Endothelial cell of umbilical vein (primary cell): ENCODE measurements at regions not wholly inside any gene's neighbourhood (a gene's known extent, or its start where the extent isn't known, plus 50 kb on each side); places are given as distances from the start of the nearest gene placed in this dataset.

Source experiments
- BruUV-seq: library from RNA; stranded (reverse); fragments of 400-500 nt; replicated peaks from 2 replicates; lab custom pipeline; 2021; lab: Mats Ljungman, UMichigan
- CTCF ChIA-PET: fragments of 300-600, 350-600 bp; sonication (Branson Sonifier 250); formaldehyde crosslinking; loops from one replicate; lab custom pipeline; 2021; ENCODE audit warnings: antibody characterized with exemption, inconsistent platforms; lab: Charles Lee
- POLR2A ChIA-PET: fragments of 300-600, 350-600 bp; sonication (Branson Sonifier 250); formaldehyde crosslinking; loops from one replicate; lab custom pipeline; 2021; ENCODE audit warnings: antibody characterized with exemption, inconsistent platforms; lab: Charles Lee
- DNase-seq: peaks from one replicate; pipeline ENCODE4 v3.0.0-alpha.2; 2011; ENCODE audit warnings: low read depth, low spot score
- FAIRE-seq: peaks from 2 replicates; lab custom pipeline; 2011; peaks lifted over from hg19 to GRCh38; lab: Jason Lieb, UNC
- H2AFZ ChIP-seq: 2 replicates; pipeline ENCODE4 v1.6.0; 2012; ENCODE audit warnings: low read depth, low read length, control low read depth, inconsistent platforms
- H3K27ac ChIP-seq: 2 replicates; pipeline ENCODE4 v1.5.1; 2011; ENCODE audit warnings: low read depth, mild to moderate bottlenecking, control low read depth, low read length, moderate library complexity; ENCODE audit not compliant: insufficient read depth
- H3K27me3 ChIP-seq, 2 experiments: 2 replicates each; pipeline versions ENCODE4 v1.6.0 to v1.6.1; 2011; ENCODE audit warnings: low read length in 2 of 2, mixed read lengths in 1 of 2; ENCODE audit not compliant: control insufficient read depth in 2 of 2, insufficient read depth in 2 of 2
- H3K36me3 ChIP-seq, 2 experiments: 2 replicates in 1 of 2; 3 replicates in 1 of 2; pipeline ENCODE4 v1.5.1; 2011; ENCODE audit warnings: low read length in 2 of 2, mild to moderate bottlenecking in 1 of 2, moderate library complexity in 1 of 2; ENCODE audit not compliant: control insufficient read depth in 2 of 2, insufficient read depth in 2 of 2; ENCODE audit errors: extremely low read depth in 1 of 2
- H3K4me1 ChIP-seq: 3 replicates; pipeline ENCODE4 v1.5.1; 2011; ENCODE audit warnings: mild to moderate bottlenecking, low read length; ENCODE audit not compliant: control insufficient read depth, insufficient read depth; ENCODE audit errors: extremely low read depth
- H3K4me2 ChIP-seq: 2 replicates; pipeline ENCODE4 v1.6.1; 2011; ENCODE audit warnings: low read length, control low read depth, mixed read lengths; ENCODE audit not compliant: insufficient read depth
- H3K4me3 ChIP-seq, 3 experiments: fragments of 200-600 bp in 1 of 3; sonication (generic), shearing (Covaris generic) in 1 of 3; replicated peaks in 1 of 3; 2 replicates each; pipeline ENCODE4 v1.5.1; 2011 to 2016; ENCODE audit warnings: control low read depth in 3 of 3, low read length in 3 of 3, mild to moderate bottlenecking in 2 of 3, inconsistent platforms in 1 of 3, low read depth in 1 of 3, moderate library complexity in 1 of 3; ENCODE audit not compliant: insufficient read depth in 1 of 3
- H3K79me2 ChIP-seq: 2 replicates; pipeline ENCODE4 v1.6.0; 2012; ENCODE audit warnings: low read length, inconsistent platforms; ENCODE audit not compliant: control insufficient read depth, insufficient read depth
- H3K9ac ChIP-seq: replicated peaks from 2 replicates; pipeline ENCODE3; 2011; ENCODE audit warnings: low read length, control low read depth; ENCODE audit not compliant: insufficient read depth; ENCODE audit errors: extremely low read depth
- H3K9me1 ChIP-seq: replicated peaks from 3 replicates; pipeline ENCODE4 v1.6.0; 2011; ENCODE audit warnings: mild to moderate bottlenecking, low read length; ENCODE audit not compliant: control insufficient read depth, insufficient read depth; ENCODE audit errors: extremely low read depth
- H3K9me3 ChIP-seq: replicated peaks from 2 replicates; pipeline ENCODE4 v1.5.1; 2012; ENCODE audit warnings: low read length, inconsistent platforms; ENCODE audit not compliant: control insufficient read depth, insufficient read depth
- H4K20me1 ChIP-seq: replicated peaks from 2 replicates; pipeline ENCODE3; 2011; ENCODE audit warnings: mild to moderate bottlenecking, low read length; ENCODE audit not compliant: control insufficient read depth, insufficient read depth; ENCODE audit errors: extremely low read depth
- CTCF ChIP-seq, 2 donors: IDR thresholded peaks; 1 replicate in 1 of 2; 2 replicates in 1 of 2; pipeline ENCODE4 v1.5.1; 2011; ENCODE audit warnings: low read length in 2 of 2, mild to moderate bottlenecking in 2 of 2, moderate library complexity in 2 of 2, control low read depth in 1 of 2, inconsistent platforms in 1 of 2, low read depth in 1 of 2; ENCODE audit not compliant: insufficient read depth in 1 of 2; ENCODE audit errors: extremely low read depth in 1 of 2
- EZH2 ChIP-seq: IDR thresholded peaks from 2 replicates; pipeline ENCODE4 v1.6.1; 2012; ENCODE audit warnings: borderline replicate concordance, low read depth, mild to moderate bottlenecking, moderate library complexity, low read length, inconsistent platforms; ENCODE audit not compliant: severe bottlenecking
- FOS ChIP-seq: IDR thresholded peaks from 2 replicates; pipeline ENCODE4 v1.6.1; 2011; ENCODE audit warnings: mild to moderate bottlenecking, low read length, moderate library complexity, borderline replicate concordance; ENCODE audit not compliant: insufficient read depth
- GATA2 ChIP-seq: IDR thresholded peaks from 2 replicates; pipeline ENCODE4 v1.7.0; 2011; ENCODE audit warnings: low read depth, mild to moderate bottlenecking, moderate library complexity, mixed read lengths, low read length; ENCODE audit not compliant: insufficient read length, insufficient read depth
- JUN ChIP-seq: IDR thresholded peaks from 2 replicates; pipeline ENCODE4 v1.6.1; 2011; ENCODE audit warnings: borderline replicate concordance, low read depth; ENCODE audit not compliant: insufficient read length, insufficient read depth
- MAX ChIP-seq: IDR thresholded peaks from 2 replicates; pipeline ENCODE4 v1.6.1; 2011; ENCODE audit not compliant: insufficient read depth, insufficient read length
- MYC ChIP-seq: IDR thresholded peaks from one replicate; pipeline ENCODE4 v1.6.1; 2011; ENCODE audit warnings: mild to moderate bottlenecking, low read depth, low read length
- POLR2A ChIP-seq: IDR thresholded peaks from 2 replicates; pipeline ENCODE4 v1.6.1; 2012; ENCODE audit warnings: low read depth, mild to moderate bottlenecking, control low read depth, low read length
- POLR2AphosphoS5 ChIP-seq: IDR thresholded peaks from 2 replicates; pipeline ENCODE4 v1.6.1; 2012; ENCODE audit warnings: low read depth, mild to moderate bottlenecking, control low read depth, low read length, moderate library complexity; ENCODE audit not compliant: insufficient read depth
- dilution Hi-C: fragments of 300-500 bp; cut with MboI; formaldehyde crosslinking; loops from one replicate; pipeline ENCODE4 v1.15.0; 2019; ENCODE audit warnings: low sequenced_read_pairs; ENCODE audit not compliant: extremely low pct_ligation_motif_present
- intact Hi-C: fragments of 100-400 bp; cut with micrococcal nuclease; formaldehyde crosslinking; loops from one replicate; pipeline ENCODE4 v1.10.0; 2022

DNA sequence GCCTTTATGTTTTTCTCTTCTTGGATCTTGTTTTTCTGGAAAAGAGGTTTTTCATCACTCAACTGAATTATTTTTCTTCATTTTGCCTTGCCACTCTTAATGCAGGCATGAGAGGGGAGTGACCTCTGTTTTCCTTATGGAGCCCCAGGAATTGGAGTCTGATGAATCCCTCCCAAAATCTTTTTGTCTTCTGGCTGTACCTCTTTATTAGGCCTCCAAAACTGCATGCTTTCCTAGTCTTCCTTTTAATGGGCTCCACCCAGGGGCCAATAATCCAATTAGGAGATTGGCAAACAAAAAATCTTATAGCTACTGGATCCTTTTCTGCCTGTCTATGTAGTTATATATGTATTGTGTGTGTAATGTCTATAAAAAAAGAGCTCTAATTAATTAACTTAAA, 192.4 kb upstream of the PEX5L start:
- Histone ChIP-seq H3K79me2 (no peaks in the 10 kb centered on the region), H4K20me1 (no peaks in the 10 kb centered on the region), H3K9ac (no peak overlapping the region), H3K27me3 (no peaks in the 10 kb centered on the region), H3K4me2 (no peak overlapping the region), H3K4me3 (no peak overlapping the region), H2AFZ (no peak overlapping the region), H3K9me1 (no peaks in the 10 kb centered on the region), H3K9me3 (peaks cover 3% of the 10 kb centered on the region), H3K27ac (no peak overlapping the region), H3K4me1 (no peaks in the 10 kb centered on the region), H3K36me3 (no peaks in the 10 kb centered on the region)
- DNase-seq (no peak), FAIRE-seq (no peak)
- BruUV-seq, result no TSS peak
- ChIA-PET POLR2A (no interaction called here), CTCF (no interaction called here)
- intact Hi-C loops (no loop called here), dilution Hi-C loops (no loop called here)
- TF ChIP-seq FOS, result no peak
- no peak for TF ChIP-seq JUN
- no peak for TF ChIP-seq POLR2AphosphoS5
- no peak for TF ChIP-seq CTCF (IDR thresholded peaks at IDR 0.05; ENCODE audit: extremely low read depth in 1 of 2, insufficient read depth in 1 of 2, low read depth in 1 of 2, low read length in 2 of 2)
- TF ChIP-seq MYC, result no peak

DNA sequence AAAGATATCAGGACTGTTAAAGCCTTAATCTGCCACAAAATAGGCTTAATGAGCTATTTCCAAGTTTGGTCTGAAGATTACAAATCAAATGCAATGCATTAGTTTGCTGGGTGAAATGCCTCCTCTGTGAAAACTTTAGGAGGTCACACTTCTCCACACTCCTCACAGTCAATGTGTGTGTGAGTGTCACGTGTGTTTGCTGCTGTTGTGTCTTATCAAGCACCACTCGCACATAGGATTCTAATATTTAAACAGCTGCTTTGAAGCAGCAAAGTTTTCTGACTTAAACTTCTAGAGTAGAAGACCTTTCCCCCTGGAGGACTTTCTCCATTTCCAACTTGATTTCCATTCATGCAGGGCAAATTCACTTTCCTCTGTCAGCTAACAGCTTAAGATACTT, 203.2 kb upstream of the PEX5L start:
- H4K20me1 ChIP-seq, result no peaks in the 10 kb centered on the region
- dilution Hi-C loops (no loop called here), intact Hi-C loops (loop anchor here (10.0 kb wide), 1 partner anchor 325 kb away; no protein-coding TSS in a partner anchor)
- no peak overlapping the region for H3K4me3 ChIP-seq
- POLR2A ChIA-PET, result no interaction called here
- no peak overlapping the region for H3K9ac ChIP-seq
- H2AFZ ChIP-seq, result no peak overlapping the region
- no peak for FAIRE-seq
- no peaks in the 10 kb centered on the region for H3K27me3 ChIP-seq
- no peak for DNase-seq
- no peaks in the 10 kb centered on the region for H3K9me3 ChIP-seq
- no peaks in the 10 kb centered on the region for H3K79me2 ChIP-seq
- no TSS peak for BruUV-seq
- no peaks in the 10 kb centered on the region for H3K36me3 ChIP-seq
- no peak overlapping the region for H3K27ac ChIP-seq
- no peaks in the 10 kb centered on the region for H3K4me1 ChIP-seq
- H3K4me2 ChIP-seq, result no peak overlapping the region
- CTCF ChIA-PET, result no interaction called here
- no peaks in the 10 kb centered on the region for H3K9me1 ChIP-seq
- no peak for TF ChIP-seq POLR2AphosphoS5
- no peak for TF ChIP-seq MAX
- TF ChIP-seq CTCF (IDR thresholded peaks at IDR 0.05; ENCODE audit: extremely low read depth in 1 of 2, insufficient read depth in 1 of 2, low read depth in 1 of 2, low read length in 2 of 2), result no peak
- no peak for TF ChIP-seq FOS
- TF ChIP-seq POLR2A, result no peak
- no peak for TF ChIP-seq MYC
- TF ChIP-seq EZH2, result no peak
- no peak for TF ChIP-seq GATA2
- no peak for TF ChIP-seq JUN
